ENCODE measurements at regions not wholly inside any gene's neighbourhood (a gene's known extent, or its start where the extent isn't known, plus 50 kb on each side); places are given as distances from the start of the nearest gene placed in this dataset.
"Not testable (repeated sequence)": the region's sequence is repeated elsewhere in the genome, so short reads cannot be mapped to it uniquely, and the experiment has no call there.

DNA sequence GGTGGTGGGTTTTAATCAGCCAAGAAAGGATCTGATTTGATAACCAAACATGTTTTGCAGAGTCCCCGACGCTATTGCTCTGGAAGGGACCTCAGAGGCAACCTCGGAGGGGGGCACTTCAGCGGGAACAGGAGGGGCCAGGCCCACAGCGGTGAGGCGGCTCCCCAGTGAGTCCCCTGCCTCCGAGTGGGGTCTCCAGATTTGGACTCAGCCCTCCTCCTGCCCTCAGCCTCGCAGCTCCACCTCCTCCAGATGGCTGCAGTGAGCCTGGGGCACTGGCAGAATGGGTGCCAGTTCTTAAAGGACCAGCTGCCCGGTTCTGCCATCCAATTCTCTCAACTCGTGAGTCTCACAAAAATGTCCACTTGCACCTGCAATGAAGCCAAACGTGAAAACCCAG lies 61.0 kb upstream of the NANOS1 start:
- no peak for DNase-seq

GRCh38 chr10:118969014-118969413 lies 60.5 kb upstream of the NANOS1 start:
- no peak for DNase-seq

- no peak for DNase-seq
Observed at GRCh38 chr10:118970770-118971169, 58.7 kb upstream of the NANOS1 start.

- DNase-seq, result no peak
Observed at GRCh38 chr10:118971187-118971586, 58.3 kb upstream of the NANOS1 start.

DNA sequence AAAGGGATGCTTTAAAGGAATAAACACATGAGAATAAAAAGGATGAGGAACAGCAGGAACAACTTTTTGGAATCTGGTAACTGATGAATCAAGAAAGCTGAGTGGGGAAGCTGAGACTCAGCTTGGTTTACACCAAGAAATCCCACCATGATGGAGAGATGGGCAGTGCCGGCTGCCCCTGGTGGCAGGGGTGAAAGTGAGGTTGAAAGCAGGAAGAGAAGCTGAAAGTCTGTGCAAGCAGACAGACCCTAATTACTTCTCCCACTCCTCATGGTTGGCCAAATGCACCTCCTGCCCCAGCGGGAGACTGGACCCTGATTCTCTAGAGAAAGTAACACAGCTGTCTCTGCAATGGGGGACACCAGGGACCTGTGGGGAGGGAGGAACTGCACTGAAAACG lies 57.6 kb upstream of the NANOS1 start:
- no peak for DNase-seq

- DNase-seq, result no peak
Observed at GRCh38 chr10:118973744-118974143, 55.8 kb upstream of the NANOS1 start.

DNA sequence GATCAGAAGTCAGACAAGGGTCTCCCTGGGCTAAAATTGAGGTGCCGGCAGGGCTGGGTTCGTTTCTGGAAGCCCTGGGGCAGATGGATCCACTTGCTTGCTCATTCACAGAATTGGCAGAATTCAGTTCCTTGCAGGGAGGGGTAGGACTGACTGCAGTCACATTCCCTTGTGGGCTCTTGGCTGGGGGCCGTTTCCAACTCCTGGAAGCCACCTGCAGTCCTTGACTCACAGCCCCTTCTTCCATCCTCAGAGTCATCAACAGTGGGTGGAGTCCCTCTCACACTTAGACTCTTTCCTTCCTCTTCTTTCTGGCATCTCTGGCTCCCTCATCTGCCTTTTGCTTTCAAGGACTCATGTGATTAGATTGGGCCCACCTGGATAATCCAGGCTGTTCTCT lies 54.6 kb upstream of the NANOS1 start:
- no peak for DNase-seq

- DNase-seq, result not testable (repeated sequence)
Observed at GRCh38 chr10:118976219-118976618, 53.3 kb upstream of the NANOS1 start.

GRCh38 chr10:118977022-118977599 lies 52.4 kb upstream of the NANOS1 start:
- DNase-seq, result no peak

DNA sequence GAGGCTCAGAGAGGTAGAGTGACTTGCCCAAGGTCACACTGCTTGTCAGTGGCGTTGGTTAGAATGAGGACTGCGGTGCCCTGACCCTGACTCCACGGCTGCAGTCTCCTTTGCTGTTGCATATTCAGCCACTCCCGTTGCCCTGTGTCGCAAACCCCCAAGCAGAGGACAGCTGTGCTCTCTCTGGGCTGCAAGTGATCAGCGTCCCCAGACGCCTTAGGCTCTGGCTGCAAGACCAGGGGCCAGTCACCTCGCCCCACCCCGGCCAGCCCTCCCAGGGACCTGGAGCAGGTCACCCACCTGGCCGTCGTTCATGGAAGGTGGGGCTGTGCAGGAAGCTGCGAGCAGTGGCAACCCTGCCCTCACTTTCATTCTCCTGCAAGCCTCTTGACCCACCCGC lies 51.7 kb upstream of the NANOS1 start:
- DNase-seq, result no peak

DNA sequence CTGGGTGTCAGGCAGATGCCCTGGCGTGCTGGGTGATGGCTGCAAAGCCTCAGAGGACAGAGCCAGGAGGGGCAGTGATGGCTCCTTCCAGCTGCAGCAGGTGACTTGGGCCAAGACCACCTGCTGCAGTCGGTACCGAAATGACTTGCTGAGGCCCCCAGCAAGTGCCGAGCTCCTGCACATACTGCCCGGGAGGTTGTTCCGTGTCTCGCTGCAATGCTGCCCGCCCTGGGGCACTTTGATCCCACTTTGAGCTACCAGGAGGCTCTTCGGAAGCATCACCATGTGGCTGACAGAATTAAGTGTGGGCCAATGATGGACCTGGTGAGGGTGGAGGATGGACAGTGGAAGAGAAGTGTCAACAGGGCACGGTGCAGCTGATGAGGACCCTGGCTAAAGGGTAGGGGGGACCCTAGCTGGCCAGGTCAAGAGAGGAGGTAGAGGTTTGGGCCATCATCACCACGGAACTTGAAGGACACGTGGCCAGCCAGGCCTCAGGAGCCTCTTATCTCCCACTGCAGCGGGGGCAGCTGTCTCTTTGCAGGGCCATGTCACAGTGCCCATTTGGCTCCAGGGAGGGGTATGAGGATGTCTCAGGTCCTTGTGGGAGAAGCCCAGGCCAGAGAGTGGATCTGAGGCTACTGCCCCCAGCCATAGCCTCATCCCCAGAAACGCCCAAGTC lies 51.1 kb upstream of the NANOS1 start:
- no peak for DNase-seq

- DNase-seq, result no peak
Observed at GRCh38 chr10:118978998-118979350, 50.5 kb upstream of the NANOS1 start.

DNA sequence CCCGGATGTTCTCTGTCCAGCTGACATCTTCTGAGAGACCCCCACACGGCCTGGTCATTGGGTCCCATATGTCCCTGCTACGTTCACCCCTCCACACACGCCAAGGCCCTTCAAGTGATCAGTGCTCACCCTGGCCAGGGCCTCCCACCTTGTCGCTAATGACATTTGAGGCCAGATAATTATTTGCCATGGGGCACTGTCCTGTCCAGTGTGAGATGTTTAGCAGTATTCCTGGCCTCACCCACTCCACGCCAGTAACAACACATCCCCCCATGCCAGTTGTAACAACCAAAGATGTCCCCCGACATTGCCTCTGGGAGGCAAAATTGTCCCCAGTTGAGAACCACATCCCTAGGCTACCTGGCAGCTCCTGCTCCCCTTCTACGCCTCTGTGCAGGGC lies 49.9 kb upstream of the NANOS1 start:
- DNase-seq, result no peak

Data from stimulated activated CD8-positive, alpha-beta memory T cell treated with anti-CD3 and anti-CD28 coated beads, Interleukin-4, amount 100 ng/mL, for 48 hours (primary cell).